Keratinocyte (primary cell): ENCODE measurements at regions not wholly inside any gene's neighbourhood (a gene's known extent, or its start where the extent isn't known, plus 50 kb on each side); places are given as distances from the start of the nearest gene placed in this dataset.

Experiments
- DNase-seq: peaks from one replicate; pipeline ENCODE4 v3.0.0-alpha.2; 2011; ENCODE audit warnings: low read depth, missing footprints, low spot score
- FAIRE-seq: peaks from 2 replicates; lab custom pipeline; 2011; peaks lifted over from hg19 to GRCh38; lab: Jason Lieb, UNC
- H2AFZ ChIP-seq: 2 replicates; pipeline ENCODE4 v1.6.0; 2012; ENCODE audit warnings: low read length, control low read depth, inconsistent platforms; ENCODE audit not compliant: control insufficient read depth
- H3K27ac ChIP-seq: 2 replicates; pipeline ENCODE4 v1.5.1; 2011; ENCODE audit warnings: low read length; ENCODE audit not compliant: control insufficient read depth, insufficient read depth
- H3K27me3 ChIP-seq: 3 replicates; pipeline ENCODE4 v1.6.0; 2011; ENCODE audit warnings: low read length; ENCODE audit not compliant: control insufficient read depth, insufficient read depth; ENCODE audit errors: extremely low read depth
- H3K36me3 ChIP-seq, 2 experiments: 2 replicates in 1 of 2; 3 replicates in 1 of 2; pipeline ENCODE4 v1.5.1; 2011; ENCODE audit warnings: low read length in 2 of 2, mild to moderate bottlenecking in 1 of 2; ENCODE audit not compliant: control insufficient read depth in 2 of 2, insufficient read depth in 2 of 2; ENCODE audit errors: extremely low read depth in 1 of 2
- H3K4me1 ChIP-seq: 3 replicates; pipeline ENCODE4 v1.5.1; 2011; ENCODE audit warnings: low read length; ENCODE audit not compliant: control insufficient read depth, insufficient read depth; ENCODE audit errors: extremely low read depth
- H3K4me2 ChIP-seq: 3 replicates; pipeline ENCODE4 v1.6.0; 2011; ENCODE audit warnings: low read depth, low read length; ENCODE audit not compliant: control insufficient read depth, insufficient read depth; ENCODE audit errors: extremely low read depth
- H3K4me3 ChIP-seq, 3 experiments: fragments of 200-600 bp in 1 of 3; sonication (generic) in 1 of 3; 2 replicates in 2 of 3; 3 replicates in 1 of 3; pipeline ENCODE4 v1.5.1; 2011 to 2016; ENCODE audit warnings: low read length in 3 of 3, mild to moderate bottlenecking in 3 of 3, control low read depth in 2 of 3, inconsistent platforms in 1 of 3, low read depth in 1 of 3, mixed read lengths in 1 of 3, mixed run types in 1 of 3, moderate library complexity in 1 of 3; ENCODE audit not compliant: control insufficient read depth in 2 of 3, insufficient read depth in 2 of 3; ENCODE audit errors: extremely low read depth in 1 of 3
- H3K79me2 ChIP-seq: 2 replicates; pipeline ENCODE4 v1.6.0; 2012; ENCODE audit warnings: low read length; ENCODE audit not compliant: control insufficient read depth, insufficient read depth
- H3K9ac ChIP-seq: 3 replicates; pipeline ENCODE4 v1.6.0; 2011; ENCODE audit warnings: low read length; ENCODE audit not compliant: control insufficient read depth, insufficient read depth; ENCODE audit errors: extremely low read depth
- H3K9me1 ChIP-seq: 3 replicates; pipeline ENCODE4 v1.6.0; 2011; ENCODE audit warnings: low read length; ENCODE audit not compliant: control insufficient read depth, insufficient read depth; ENCODE audit errors: extremely low read depth
- H3K9me3 ChIP-seq: 2 replicates; pipeline ENCODE4 v1.5.1; 2012; ENCODE audit warnings: low read depth, low read length; ENCODE audit not compliant: control insufficient read depth
- H4K20me1 ChIP-seq: 3 replicates; pipeline ENCODE4 v1.6.0; 2011; ENCODE audit warnings: low read length; ENCODE audit not compliant: control insufficient read depth, insufficient read depth; ENCODE audit errors: extremely low read depth
- CTCF ChIP-seq, 3 experiments: IDR thresholded peaks in 1 of 3; conservative IDR thresholded peaks in 1 of 3; optimal IDR thresholded peaks in 1 of 3; 2 replicates in 2 of 3; 3 replicates in 1 of 3; pipeline versions ENCODE3 to v1.5.1; 2011; ENCODE audit warnings: low read length in 3 of 3, mild to moderate bottlenecking in 3 of 3, moderate library complexity in 2 of 3, control low read depth in 1 of 3, inconsistent platforms in 1 of 3; ENCODE audit not compliant: insufficient read depth in 2 of 3; ENCODE audit errors: extremely low read depth in 1 of 3
- EZH2 ChIP-seq: IDR thresholded peaks from one replicate; pipeline ENCODE4 v1.6.1; 2012; ENCODE audit warnings: inconsistent platforms, mild to moderate bottlenecking, low read length, moderate library complexity
- dilution Hi-C: fragments of 300-500 bp; cut with MboI; formaldehyde crosslinking; loops from one replicate; pipeline ENCODE4 v1.7.0; 2020; ENCODE audit warnings: low sequenced_read_pairs; ENCODE audit not compliant: extremely low pct_ligation_motif_present

- Histone ChIP-seq H3K9ac (no peak overlapping the region), H4K20me1 (no peaks in the 10 kb centered on the region), H3K4me1 (peaks cover 21% of the 10 kb centered on the region), H3K4me3 (no peak overlapping the region), H2AFZ (peak overlapping the region; percentile 55), H3K4me2 (peak overlapping the region; percentile 38), H3K27me3 (no peaks in the 10 kb centered on the region), H3K9me3 (no peaks in the 10 kb centered on the region), H3K9me1 (no peaks in the 10 kb centered on the region), H3K27ac (peak overlapping the region; percentile 16), H3K36me3 (no peaks in the 10 kb centered on the region), H3K79me2 (no peaks in the 10 kb centered on the region)
- DNase-seq = no peak
- FAIRE-seq = peak; percentile 81
- no peak for TF ChIP-seq EZH2
- dilution Hi-C loops = no loop called here
Measured at GRCh38 chr12:66044731-66045130, 85.8 kb downstream of the LLPH start.

- H3K9ac ChIP-seq = no peak overlapping the region
- H3K4me2 ChIP-seq = no peak overlapping the region
- H3K36me3 ChIP-seq = no peaks in the 10 kb centered on the region
- H2AFZ ChIP-seq = no peak overlapping the region
- peak; percentile 29 for FAIRE-seq
- H3K4me3 ChIP-seq = no peak overlapping the region
- TF ChIP-seq EZH2 = no peak
- no peak for TF ChIP-seq CTCF (optimal IDR thresholded peaks at IDR 0.05 in 1 of 3, IDR thresholded peaks at IDR 0.05 in 1 of 3, conservative IDR thresholded peaks at IDR 0.05 in 1 of 3; ENCODE audit: extremely low read depth in 1 of 3, insufficient read depth in 2 of 3, low read length in 3 of 3)
- no peaks in the 10 kb centered on the region for H3K9me3 ChIP-seq
- dilution Hi-C loops = no loop called here
- no peaks in the 10 kb centered on the region for H3K9me1 ChIP-seq
- H3K27ac ChIP-seq = no peak overlapping the region
- H3K79me2 ChIP-seq = no peaks in the 10 kb centered on the region
- H3K27me3 ChIP-seq = no peaks in the 10 kb centered on the region
- H4K20me1 ChIP-seq = no peaks in the 10 kb centered on the region
- H3K4me1 ChIP-seq = peaks cover 21% of the 10 kb centered on the region
- no peak for DNase-seq
Measured at GRCh38 chr12:66043035-66043434, 87.5 kb downstream of the LLPH start.

DNA sequence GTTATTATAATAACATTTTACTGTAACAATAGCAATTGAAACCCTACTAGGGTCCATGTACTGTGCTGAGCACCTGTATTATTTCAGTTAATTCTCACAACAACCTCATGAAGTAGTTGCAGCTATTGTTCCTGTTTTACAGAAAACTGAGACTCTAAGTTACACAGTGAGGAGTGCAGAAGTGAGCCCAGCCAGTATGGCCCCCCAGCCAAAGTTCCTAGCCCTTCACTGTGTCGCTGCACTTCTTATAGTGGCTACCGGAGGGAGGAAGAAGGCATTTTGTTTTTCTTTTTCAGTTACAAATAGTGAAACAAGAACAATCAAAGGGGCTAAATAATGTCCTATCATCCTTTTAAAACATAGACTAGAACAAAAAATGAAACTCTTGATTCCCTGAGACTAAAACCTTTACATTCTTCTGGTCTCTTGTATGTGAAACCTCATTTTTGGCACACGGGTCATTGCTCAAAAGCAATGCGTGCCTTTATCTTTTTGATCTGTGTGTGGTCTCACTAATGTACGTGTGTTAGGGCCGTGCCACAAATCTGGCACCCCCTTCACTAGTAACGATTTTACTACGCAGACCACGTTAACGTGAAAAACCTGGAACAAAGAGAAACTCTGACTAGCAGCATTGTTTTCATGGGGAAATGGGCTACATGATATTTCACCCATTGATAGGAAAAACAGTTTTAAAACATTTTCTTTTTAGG lies 88.7 kb downstream of the LLPH start:
- H3K79me2 ChIP-seq = no peaks in the 10 kb centered on the region
- H3K4me2 ChIP-seq = no peak overlapping the region
- H3K4me1 ChIP-seq = peaks cover 23% of the 10 kb centered on the region
- H3K27ac ChIP-seq = no peak overlapping the region
- TF ChIP-seq CTCF (optimal IDR thresholded peaks at IDR 0.05 in 1 of 3, IDR thresholded peaks at IDR 0.05 in 1 of 3, conservative IDR thresholded peaks at IDR 0.05 in 1 of 3; ENCODE audit: extremely low read depth in 1 of 3, insufficient read depth in 2 of 3, low read length in 3 of 3) (no peak), EZH2 (no peak)
- H3K27me3 ChIP-seq = no peaks in the 10 kb centered on the region
- DNase-seq = no peak
- no peak overlapping the region for H3K9ac ChIP-seq
- dilution Hi-C loops = no loop called here
- no peak overlapping the region for H2AFZ ChIP-seq
- no peak for FAIRE-seq
- no peaks in the 10 kb centered on the region for H3K9me3 ChIP-seq
- no peaks in the 10 kb centered on the region for H4K20me1 ChIP-seq
- H3K4me3 ChIP-seq = no peak overlapping the region
- no peaks in the 10 kb centered on the region for H3K9me1 ChIP-seq
- no peaks in the 10 kb centered on the region for H3K36me3 ChIP-seq
